SK-N-SH treated with all-trans-retinoic acid at 6 μM for 48 hours (cell line): ENCODE measurements at regions not wholly inside any gene's neighbourhood (a gene's known extent, or its start where the extent isn't known, plus 50 kb on each side); places are given as distances from the start of the nearest gene placed in this dataset.

Experiments
- ATAC-seq: fragments of 200-7000 bp; cut with Tn5 transposase; 3 replicates; pipeline ENCODE4 v1.9.1; 2020; ENCODE audit warnings: mild to moderate bottlenecking, moderate library complexity
- ARNTL ChIP-seq: fragments of 450-650 bp; formaldehyde crosslinking; IDR thresholded peaks from 2 replicates; pipeline ENCODE4 v1.5.0; 2020; ENCODE audit warnings: low read depth, mild to moderate bottlenecking, moderate library complexity, borderline replicate concordance
- BACH2 ChIP-seq: fragments of 250-450 bp; sonication (Bioruptor Pico); IDR thresholded peaks from 2 replicates; pipeline ENCODE4 v1.9.0; 2021; ENCODE audit warnings: mild to moderate bottlenecking, borderline replicate concordance
- CSDC2 ChIP-seq: fragments of 250-450 bp; sonication (Bioruptor Pico); IDR thresholded peaks from 2 replicates; pipeline ENCODE4 v1.5.0; 2020; ENCODE audit warnings: mild to moderate bottlenecking, moderate library complexity
- CSRNP3 ChIP-seq: fragments of 250-450 bp; sonication (Bioruptor Pico); IDR thresholded peaks from 2 replicates; pipeline ENCODE4 v1.5.1; 2021; ENCODE audit warnings: mild to moderate bottlenecking, moderate library complexity
- ESRRG ChIP-seq: fragments of 250-450 bp; sonication (Bioruptor Pico); IDR thresholded peaks from 2 replicates; pipeline ENCODE4 v1.6.1; 2021; ENCODE audit warnings: mild to moderate bottlenecking
- GLIS3 ChIP-seq: fragments of 250-450 bp; sonication (Bioruptor Pico); IDR thresholded peaks from 2 replicates; pipeline ENCODE4 v1.5.0; 2020; ENCODE audit warnings: mild to moderate bottlenecking, moderate library complexity
- ISL1 ChIP-seq: fragments of 250-450 bp; sonication (Bioruptor Pico); IDR thresholded peaks from 2 replicates; pipeline ENCODE4 v2.1.2; 2022; ENCODE audit warnings: mild to moderate bottlenecking, moderate library complexity
- POU6F1 ChIP-seq: fragments of 250-450 bp; sonication (Bioruptor Pico); IDR thresholded peaks from 2 replicates; pipeline ENCODE4 v1.8.0; 2021; ENCODE audit warnings: low read depth, mild to moderate bottlenecking, moderate library complexity, borderline replicate concordance
- PPARA ChIP-seq: fragments of 250-450 bp; sonication (Bioruptor Pico); IDR thresholded peaks from 2 replicates; pipeline ENCODE4 v1.5.0; 2020; ENCODE audit warnings: mild to moderate bottlenecking, borderline replicate concordance
- RARB ChIP-seq: fragments of 250-450 bp; sonication (Bioruptor Pico); IDR thresholded peaks from 2 replicates; pipeline ENCODE4 v1.8.0; 2021; ENCODE audit warnings: mild to moderate bottlenecking, moderate library complexity
- SNAI2 ChIP-seq: fragments of 250-450 bp; sonication (Bioruptor Pico); IDR thresholded peaks from 2 replicates; pipeline ENCODE4 v1.5.0; 2020; ENCODE audit warnings: mild to moderate bottlenecking, moderate library complexity
- TCF4 ChIP-seq: fragments of 250-450 bp; sonication (Bioruptor Pico); IDR thresholded peaks from 2 replicates; pipeline ENCODE4 v1.8.0; 2021; ENCODE audit warnings: mild to moderate bottlenecking, moderate library complexity, borderline replicate concordance
- TOX ChIP-seq: fragments of 250-450 bp; sonication (Bioruptor Pico); IDR thresholded peaks from 2 replicates; pipeline ENCODE4 v1.8.0; 2021; ENCODE audit warnings: mild to moderate bottlenecking, moderate library complexity, borderline replicate concordance
- ZC3H10 ChIP-seq: fragments of 250-450 bp; sonication (Bioruptor Pico); IDR thresholded peaks from 2 replicates; pipeline ENCODE4 v1.5.1; 2021; ENCODE audit warnings: mild to moderate bottlenecking, moderate library complexity
- ZFP30 ChIP-seq: fragments of 450-650 bp; formaldehyde crosslinking; IDR thresholded peaks from 2 replicates; pipeline ENCODE4 v1.5.0; 2022; ENCODE audit warnings: mild to moderate bottlenecking, moderate library complexity
- ZNF565 ChIP-seq: fragments of 450-650 bp; formaldehyde crosslinking; conservative IDR thresholded peaks from 2 replicates; pipeline ENCODE4 v1.5.0; 2020; ENCODE audit warnings: low read depth, mild to moderate bottlenecking, moderate library complexity
- ZNF70 ChIP-seq: fragments of 450-650 bp; formaldehyde crosslinking; IDR thresholded peaks from 2 replicates; pipeline ENCODE4 v1.5.0; 2020; ENCODE audit warnings: mild to moderate bottlenecking, moderate library complexity
- ZNF8 ChIP-seq: fragments of 450-650 bp; formaldehyde crosslinking; IDR thresholded peaks from 2 replicates; pipeline ENCODE4 v1.5.0; 2020; ENCODE audit warnings: mild to moderate bottlenecking, moderate library complexity
- TF ChIP-seq, protein P1 (sequence below): fragments of 250-450 bp; sonication (Bioruptor Pico); IDR thresholded peaks from 2 replicates; pipeline ENCODE4 v1.8.0; 2020; ENCODE audit warnings: mild to moderate bottlenecking, moderate library complexity, borderline replicate concordance
- TF ChIP-seq, protein P2 (sequence below): fragments of 250-450 bp; sonication (Bioruptor Pico); IDR thresholded peaks from 2 replicates; pipeline ENCODE4 v1.5.1; 2020; ENCODE audit warnings: low read depth, mild to moderate bottlenecking, moderate library complexity
- TF ChIP-seq, protein P3 (sequence below): fragments of 250-450 bp; sonication (Bioruptor Pico); IDR thresholded peaks from 2 replicates; pipeline ENCODE4 v1.5.0; 2020; ENCODE audit warnings: mild to moderate bottlenecking, moderate library complexity

- TF ChIP-seq TCF4 (CRISPR knock-in tag) (no peak), ZC3H10 (CRISPR knock-in tag) (no peak), SNAI2 (CRISPR knock-in tag) (no peak), ISL1 (CRISPR knock-in tag) (no peak), CSDC2 (no peak), RARB (CRISPR knock-in tag) (no peak)
- TF ChIP-seq, protein P1, sequence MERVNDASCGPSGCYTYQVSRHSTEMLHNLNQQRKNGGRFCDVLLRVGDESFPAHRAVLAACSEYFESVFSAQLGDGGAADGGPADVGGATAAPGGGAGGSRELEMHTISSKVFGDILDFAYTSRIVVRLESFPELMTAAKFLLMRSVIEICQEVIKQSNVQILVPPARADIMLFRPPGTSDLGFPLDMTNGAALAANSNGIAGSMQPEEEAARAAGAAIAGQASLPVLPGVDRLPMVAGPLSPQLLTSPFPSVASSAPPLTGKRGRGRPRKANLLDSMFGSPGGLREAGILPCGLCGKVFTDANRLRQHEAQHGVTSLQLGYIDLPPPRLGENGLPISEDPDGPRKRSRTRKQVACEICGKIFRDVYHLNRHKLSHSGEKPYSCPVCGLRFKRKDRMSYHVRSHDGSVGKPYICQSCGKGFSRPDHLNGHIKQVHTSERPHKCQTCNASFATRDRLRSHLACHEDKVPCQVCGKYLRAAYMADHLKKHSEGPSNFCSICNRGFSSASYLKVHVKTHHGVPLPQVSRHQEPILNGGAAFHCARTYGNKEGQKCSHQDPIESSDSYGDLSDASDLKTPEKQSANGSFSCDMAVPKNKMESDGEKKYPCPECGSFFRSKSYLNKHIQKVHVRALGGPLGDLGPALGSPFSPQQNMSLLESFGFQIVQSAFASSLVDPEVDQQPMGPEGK (CRISPR knock-in tag), result no peak
- no peak for ATAC-seq
These were observed 141.2 kb upstream of the TACR1 start for GRCh38 chr2:75340560-75340959.

DNA sequence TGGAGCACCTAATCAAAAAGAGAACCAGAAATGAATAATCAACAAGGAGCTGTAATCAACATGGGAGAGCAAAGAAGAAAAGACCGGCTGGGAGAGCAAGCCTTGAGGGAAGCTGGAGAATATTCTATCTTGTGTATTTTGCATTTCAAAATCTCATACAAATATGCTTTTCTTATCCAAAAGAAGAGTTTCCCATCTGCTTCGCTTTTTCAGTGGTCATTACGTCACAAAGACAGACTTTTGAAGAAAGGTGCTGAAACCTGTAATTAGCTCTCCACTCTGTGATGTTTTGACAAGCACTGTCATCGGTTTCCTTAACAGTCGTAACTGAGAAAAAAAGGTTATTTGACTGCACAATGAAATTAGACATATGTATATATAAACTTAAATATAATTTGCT, 139.1 kb upstream of the TACR1 start:
- ATAC-seq, result no peak
- TF ChIP-seq TCF4 (CRISPR knock-in tag), result no peak
- TF ChIP-seq RARB (CRISPR knock-in tag), result no peak

- no peak for TF ChIP-seq GLIS3 (CRISPR knock-in tag)
- TF ChIP-seq ZNF565, result no peak
- no peak for TF ChIP-seq RARB (CRISPR knock-in tag)
- TF ChIP-seq CSRNP3 (CRISPR knock-in tag), result no peak
- no peak for TF ChIP-seq ARNTL
- TF ChIP-seq TOX (CRISPR knock-in tag), result no peak
- TF ChIP-seq CSDC2, result no peak
- TF ChIP-seq ISL1 (CRISPR knock-in tag), result no peak
- TF ChIP-seq ZFP30 (CRISPR knock-in tag), result no peak
- TF ChIP-seq, protein P1 (CRISPR knock-in tag), result no peak
- TF ChIP-seq, protein P2, sequence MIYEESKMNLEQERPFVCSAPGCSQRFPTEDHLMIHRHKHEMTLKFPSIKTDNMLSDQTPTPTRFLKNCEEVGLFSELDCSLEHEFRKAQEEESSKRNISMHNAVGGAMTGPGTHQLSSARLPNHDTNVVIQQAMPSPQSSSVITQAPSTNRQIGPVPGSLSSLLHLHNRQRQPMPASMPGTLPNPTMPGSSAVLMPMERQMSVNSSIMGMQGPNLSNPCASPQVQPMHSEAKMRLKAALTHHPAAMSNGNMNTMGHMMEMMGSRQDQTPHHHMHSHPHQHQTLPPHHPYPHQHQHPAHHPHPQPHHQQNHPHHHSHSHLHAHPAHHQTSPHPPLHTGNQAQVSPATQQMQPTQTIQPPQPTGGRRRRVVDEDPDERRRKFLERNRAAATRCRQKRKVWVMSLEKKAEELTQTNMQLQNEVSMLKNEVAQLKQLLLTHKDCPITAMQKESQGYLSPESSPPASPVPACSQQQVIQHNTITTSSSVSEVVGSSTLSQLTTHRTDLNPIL, result no peak
- no peak for TF ChIP-seq PPARA (CRISPR knock-in tag)
- TF ChIP-seq, protein P3, sequence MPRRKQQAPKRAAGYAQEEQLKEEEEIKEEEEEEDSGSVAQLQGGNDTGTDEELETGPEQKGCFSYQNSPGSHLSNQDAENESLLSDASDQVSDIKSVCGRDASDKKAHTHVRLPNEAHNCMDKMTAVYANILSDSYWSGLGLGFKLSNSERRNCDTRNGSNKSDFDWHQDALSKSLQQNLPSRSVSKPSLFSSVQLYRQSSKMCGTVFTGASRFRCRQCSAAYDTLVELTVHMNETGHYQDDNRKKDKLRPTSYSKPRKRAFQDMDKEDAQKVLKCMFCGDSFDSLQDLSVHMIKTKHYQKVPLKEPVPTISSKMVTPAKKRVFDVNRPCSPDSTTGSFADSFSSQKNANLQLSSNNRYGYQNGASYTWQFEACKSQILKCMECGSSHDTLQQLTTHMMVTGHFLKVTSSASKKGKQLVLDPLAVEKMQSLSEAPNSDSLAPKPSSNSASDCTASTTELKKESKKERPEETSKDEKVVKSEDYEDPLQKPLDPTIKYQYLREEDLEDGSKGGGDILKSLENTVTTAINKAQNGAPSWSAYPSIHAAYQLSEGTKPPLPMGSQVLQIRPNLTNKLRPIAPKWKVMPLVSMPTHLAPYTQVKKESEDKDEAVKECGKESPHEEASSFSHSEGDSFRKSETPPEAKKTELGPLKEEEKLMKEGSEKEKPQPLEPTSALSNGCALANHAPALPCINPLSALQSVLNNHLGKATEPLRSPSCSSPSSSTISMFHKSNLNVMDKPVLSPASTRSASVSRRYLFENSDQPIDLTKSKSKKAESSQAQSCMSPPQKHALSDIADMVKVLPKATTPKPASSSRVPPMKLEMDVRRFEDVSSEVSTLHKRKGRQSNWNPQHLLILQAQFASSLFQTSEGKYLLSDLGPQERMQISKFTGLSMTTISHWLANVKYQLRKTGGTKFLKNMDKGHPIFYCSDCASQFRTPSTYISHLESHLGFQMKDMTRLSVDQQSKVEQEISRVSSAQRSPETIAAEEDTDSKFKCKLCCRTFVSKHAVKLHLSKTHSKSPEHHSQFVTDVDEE, result no peak
- TF ChIP-seq, all 23 proteins: peak for 0
- no peak for ATAC-seq
These were observed 138.3 kb upstream of the TACR1 start for GRCh38 chr2:75337619-75338018.

DNA sequence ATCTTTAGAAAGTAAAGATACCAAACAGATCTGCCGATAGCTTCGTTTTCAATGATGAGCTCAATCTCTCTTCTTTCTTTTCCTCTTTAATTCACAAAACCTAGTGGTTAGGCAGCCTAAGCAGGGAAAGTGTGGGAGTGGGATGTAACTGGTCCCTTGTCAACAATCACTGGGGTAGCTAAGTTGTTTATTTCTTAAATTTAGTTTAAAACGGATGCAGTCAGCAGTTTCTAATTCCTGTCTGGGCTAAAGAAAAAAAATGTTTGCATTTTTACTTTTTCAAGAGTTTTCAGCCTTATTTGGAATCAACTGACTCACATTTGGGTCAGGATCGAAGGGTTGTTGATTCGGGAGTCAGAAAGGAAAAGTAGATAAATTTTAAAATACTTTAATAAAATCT, 137.7 kb upstream of the TACR1 start:
- ATAC-seq, result no peak
- TF ChIP-seq ZNF8 (CRISPR knock-in tag) (no peak), ZNF70 (CRISPR knock-in tag) (no peak)

DNA sequence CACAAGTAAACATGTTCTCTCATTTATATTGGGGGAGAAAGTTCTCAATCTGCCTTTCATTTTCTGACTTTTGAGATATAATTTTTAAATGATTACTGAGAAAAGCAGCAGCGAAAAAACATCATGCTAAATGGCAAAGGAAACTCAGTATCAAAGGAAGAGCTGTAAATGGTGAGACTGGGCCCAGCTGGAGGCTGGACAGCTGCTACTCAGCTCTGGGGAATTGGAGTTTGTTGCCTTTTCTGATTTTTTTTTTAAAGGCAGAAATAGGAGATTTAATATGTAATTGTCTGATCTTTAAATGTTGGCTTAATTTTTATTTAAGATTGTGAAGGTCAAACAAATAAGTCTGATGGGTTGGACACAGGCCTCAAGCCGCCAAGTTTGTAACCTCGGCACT, 137.1 kb upstream of the TACR1 start:
- TF ChIP-seq BACH2, result no peak
- no peak for TF ChIP-seq TOX (CRISPR knock-in tag)
- no peak for TF ChIP-seq ESRRG (CRISPR knock-in tag)
- no peak for TF ChIP-seq POU6F1 (CRISPR knock-in tag)
- no peak for TF ChIP-seq SNAI2 (CRISPR knock-in tag)
- ATAC-seq, result no peak
